Stimulated activated CD4-positive, alpha-beta T cell treated with anti-CD3 and anti-CD28 coated beads, Interleukin-12 subunit alpha, Interleukin-12 subunit beta, amount 100 ng/mL, for 4 hours (primary cell): ENCODE measurements at regions not wholly inside any gene's neighbourhood (a gene's known extent, or its start where the extent isn't known, plus 50 kb on each side); places are given as distances from the start of the nearest gene placed in this dataset.

Experiments used
- DNase-seq: peaks from one replicate; pipeline ENCODE4 v3.0.0-alpha.2; 2020

DNA sequence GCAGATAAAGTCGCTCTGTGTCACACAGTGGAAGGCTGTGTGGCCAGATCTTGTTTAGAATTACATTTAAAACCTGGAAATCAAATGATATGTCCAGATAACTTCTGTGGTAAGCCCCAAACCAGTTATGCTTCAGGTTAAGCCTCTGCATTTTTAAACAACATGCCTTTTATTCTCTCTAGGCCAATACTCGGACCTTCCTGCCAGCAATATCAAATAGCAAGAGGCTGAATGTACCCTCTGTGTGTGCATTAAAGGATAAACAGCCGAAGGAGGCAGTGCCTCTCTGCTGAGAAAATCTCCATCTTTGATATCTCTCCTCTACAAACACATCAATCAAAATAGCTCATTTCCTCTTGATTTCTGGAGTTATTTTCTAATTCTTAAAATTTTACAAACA is 67.1 kb upstream of the TMEM260 start:
- no peak for DNase-seq

DNA sequence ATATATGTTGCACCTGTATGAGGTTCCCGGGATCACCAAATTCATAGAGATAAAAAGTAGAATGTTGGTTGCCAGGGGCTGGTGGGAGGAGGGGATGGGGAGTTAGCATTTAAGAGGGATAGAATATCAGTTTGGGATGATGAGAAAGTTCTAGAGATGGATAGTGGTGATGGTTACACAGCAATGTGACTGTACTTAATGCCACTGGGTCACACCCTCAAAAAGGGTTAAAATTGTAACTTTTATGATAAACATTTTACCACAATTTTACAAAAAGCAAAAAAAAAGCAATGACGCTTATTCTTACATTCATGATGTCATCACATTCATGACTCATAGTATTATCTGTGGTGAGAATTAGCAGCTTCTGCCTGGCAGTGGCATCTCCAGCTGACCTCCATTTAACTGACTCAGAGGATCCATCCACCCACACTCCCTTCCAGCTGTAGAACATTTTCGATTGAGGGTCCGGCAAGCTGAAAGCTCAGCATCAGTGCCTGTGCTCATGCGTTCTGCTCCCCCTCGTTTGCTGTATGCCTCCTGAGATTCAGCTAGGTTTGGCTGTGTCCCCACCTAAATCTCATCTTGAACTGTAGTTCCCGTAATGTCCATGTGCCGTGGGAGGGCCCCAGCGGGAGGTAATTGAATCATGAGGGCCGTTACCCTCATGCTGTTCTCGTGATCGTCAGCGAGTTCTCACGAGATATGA is 64.8 kb upstream of the TMEM260 start:
- DNase-seq, result no peak

DNA sequence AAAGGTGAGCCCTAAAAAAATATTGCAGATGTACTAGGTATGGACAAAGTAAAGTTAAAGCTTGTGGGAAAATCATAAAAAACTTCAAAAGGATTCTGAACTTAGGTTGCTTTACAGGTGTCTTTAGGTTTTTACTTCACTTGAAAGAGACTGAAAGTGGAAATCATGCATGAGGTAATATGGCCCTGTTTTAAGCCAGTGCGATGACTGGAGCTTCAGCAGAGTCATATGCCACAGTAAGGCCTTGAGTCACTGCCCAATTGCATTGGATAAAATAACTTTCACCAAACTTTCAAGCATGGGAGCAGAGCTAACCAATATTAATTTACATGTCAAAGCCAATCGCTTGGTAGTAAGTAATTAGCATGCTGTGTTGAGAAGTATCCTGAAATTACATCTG is 63.9 kb upstream of the TMEM260 start:
- no peak for DNase-seq

DNA sequence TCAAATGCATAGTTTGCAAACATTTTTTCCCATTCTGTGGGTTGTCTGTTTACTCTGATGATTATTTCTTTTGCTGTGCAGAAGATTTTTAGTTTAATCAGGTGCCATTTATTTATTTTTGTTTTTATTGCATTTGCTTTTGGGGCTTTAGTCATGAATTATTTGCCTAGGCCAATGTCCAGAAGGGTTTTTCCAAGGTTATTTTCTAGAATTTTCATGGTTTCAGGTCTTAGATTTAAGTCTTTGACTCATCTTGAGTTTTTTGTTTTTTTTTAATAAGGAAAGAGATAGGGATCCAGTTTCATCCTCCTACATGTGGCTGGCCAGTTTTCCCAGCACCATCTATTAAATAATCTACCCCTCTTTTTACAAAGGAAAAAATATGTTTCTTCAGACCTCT is 57.2 kb upstream of the TMEM260 start:
- DNase-seq, result no peak

DNA sequence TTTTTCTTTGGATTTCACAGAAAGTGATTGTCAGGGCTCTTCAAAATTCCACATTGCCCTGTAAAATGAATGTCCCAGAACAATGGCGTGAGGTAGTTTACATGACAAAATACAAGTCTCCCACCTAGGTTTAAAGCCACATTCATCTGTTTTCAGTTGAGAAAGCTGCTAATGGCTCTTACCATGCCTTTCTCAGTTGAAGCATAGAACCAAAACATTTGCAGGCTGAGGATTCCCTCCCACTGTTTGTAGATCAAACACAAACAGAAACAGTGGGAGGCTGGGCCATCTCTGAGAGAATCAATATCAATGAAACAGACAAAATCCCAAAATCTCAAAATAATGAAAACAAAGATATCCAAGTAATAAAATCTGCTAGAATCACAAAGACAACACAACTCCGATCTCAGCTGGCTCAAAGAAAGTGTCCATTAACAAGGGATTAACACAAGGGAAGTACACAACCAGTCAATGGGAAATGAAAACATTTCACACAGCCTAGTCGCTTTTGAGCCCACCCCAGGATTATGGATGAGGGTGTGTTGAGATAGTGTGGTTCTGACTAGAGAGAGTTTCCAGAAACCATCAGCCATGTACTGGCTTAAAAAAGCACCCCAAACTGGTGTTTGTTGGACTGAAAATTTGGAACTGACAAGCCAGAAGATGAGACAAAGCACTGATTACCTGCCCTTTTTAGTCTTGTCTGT is 54.5 kb upstream of the TMEM260 start:
- DNase-seq, result no peak

DNA sequence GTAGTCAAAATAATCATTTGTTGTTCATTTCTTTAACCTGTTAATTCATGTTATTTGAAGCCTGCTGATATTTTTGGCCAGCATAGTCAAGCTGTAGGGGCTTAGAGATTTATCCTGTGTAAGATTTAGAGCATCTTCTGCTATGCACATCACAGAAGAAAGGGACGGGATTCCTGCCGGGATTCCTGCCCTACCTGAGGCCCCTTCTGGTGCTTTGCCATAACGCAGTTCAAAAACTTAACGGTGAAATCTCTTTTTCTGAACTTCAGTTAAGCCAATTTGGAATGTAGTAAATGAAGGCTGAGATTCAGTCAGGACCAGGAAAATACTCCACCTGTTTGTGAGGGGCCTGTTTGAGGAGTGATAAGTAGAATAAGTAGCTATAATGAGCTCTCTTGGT is 50.7 kb upstream of the TMEM260 start:
- DNase-seq, result no peak
